GM19395 (cell line): ENCODE measurements at regions not wholly inside any gene's neighbourhood (a gene's known extent, or its start where the extent isn't known, plus 50 kb on each side); places are given as distances from the start of the nearest gene placed in this dataset.

Experiments used
- ATAC-seq: cut with Tn5 transposase; IDR thresholded peaks from one replicate; pipeline ENCODE4 v1.9.1; 2021; ENCODE audit warnings: mild to moderate bottlenecking, moderate library complexity; ENCODE audit not compliant: unreplicated experiment

- no peak for ATAC-seq
Measured at GRCh38 chr9:134214386-134214765, 50.0 kb upstream of the RNU6ATAC start.

- ATAC-seq = no peak
Measured at GRCh38 chr9:134214766-134215419, 50.5 kb upstream of the RNU6ATAC start.

- no peak for ATAC-seq
Measured at GRCh38 chr9:134215420-134215698, 51.0 kb upstream of the RNU6ATAC start.

- ATAC-seq = no peak
Measured at GRCh38 chr9:134215699-134216448, 51.5 kb upstream of the RNU6ATAC start.

- no peak for ATAC-seq
Measured at GRCh38 chr9:134216449-134216951, 52.1 kb upstream of the RNU6ATAC start.

- no peak for ATAC-seq
Measured at GRCh38 chr9:134216961-134217360, 52.6 kb upstream of the RNU6ATAC start.

GRCh38 chr9:134217431-134218210 is 53.3 kb upstream of the RNU6ATAC start:
- ATAC-seq = no peak

- no peak for ATAC-seq
Measured at GRCh38 chr9:134218230-134218629, 53.9 kb upstream of the RNU6ATAC start.

- ATAC-seq = no peak
Measured at GRCh38 chr9:134219646-134220060, 55.3 kb upstream of the RNU6ATAC start.

- no peak for ATAC-seq
Measured at GRCh38 chr9:134220311-134220710, 55.9 kb upstream of the RNU6ATAC start.

GRCh38 chr9:134221273-134222017 is 57.1 kb upstream of the RNU6ATAC start:
- no peak for ATAC-seq

GRCh38 chr9:134222018-134222573 is 57.7 kb upstream of the RNU6ATAC start:
- no peak for ATAC-seq

- ATAC-seq = no peak
Measured at GRCh38 chr9:134223091-134223490, 58.7 kb upstream of the RNU6ATAC start.

- ATAC-seq = no peak
Measured at GRCh38 chr9:134223591-134224122, 59.3 kb upstream of the RNU6ATAC start.

- no peak for ATAC-seq
Measured at GRCh38 chr9:134224127-134224526, 59.8 kb upstream of the RNU6ATAC start.

GRCh38 chr9:134224567-134225093 is 60.3 kb upstream of the RNU6ATAC start:
- no peak for ATAC-seq

- ATAC-seq = no peak
Measured at GRCh38 chr9:134225186-134225585, 60.8 kb upstream of the RNU6ATAC start.

- no peak for ATAC-seq
Measured at GRCh38 chr9:134225816-134226215, 61.5 kb upstream of the RNU6ATAC start.

GRCh38 chr9:134226221-134226930 is 62.0 kb upstream of the RNU6ATAC start:
- no peak for ATAC-seq
